ENCODE measurements at regions not wholly inside any gene's neighbourhood (a gene's known extent, or its start where the extent isn't known, plus 50 kb on each side); places are given as distances from the start of the nearest gene placed in this dataset.

- TF ChIP-seq CTCF (IDR thresholded peaks at IDR 0.05; ENCODE audit: low read depth, low read length, missing control alignments), result no peak
- H3K4me3 ChIP-seq (ENCODE audit: low read depth, low read length), result no peak overlapping the region
- DNase-seq (ENCODE audit: low read depth), result no peak
Measured at GRCh38 chr5:118459490-118459889, 528.9 kb downstream of the DTWD2 start.

- H3K4me3 ChIP-seq (ENCODE audit: low read depth, low read length), result no peak overlapping the region
- no peak for TF ChIP-seq CTCF (IDR thresholded peaks at IDR 0.05; ENCODE audit: low read depth, low read length, missing control alignments)
- no peak for DNase-seq (ENCODE audit: low read depth)
Measured at GRCh38 chr5:118456085-118456484, 532.3 kb downstream of the DTWD2 start.

- no peak for TF ChIP-seq CTCF (IDR thresholded peaks at IDR 0.05; ENCODE audit: low read depth, low read length, missing control alignments)
- H3K4me3 ChIP-seq (ENCODE audit: low read depth, low read length), result no peak overlapping the region
- DNase-seq (ENCODE audit: low read depth), result no peak
Measured at GRCh38 chr5:118451697-118452247, 536.6 kb downstream of the DTWD2 start.

- DNase-seq (ENCODE audit: low read depth), result no peak
- no peak overlapping the region for H3K4me3 ChIP-seq (ENCODE audit: low read depth, low read length)
- no peak for TF ChIP-seq CTCF (IDR thresholded peaks at IDR 0.05; ENCODE audit: low read depth, low read length, missing control alignments)
Measured at GRCh38 chr5:118450554-118451332, 537.6 kb downstream of the DTWD2 start.

GRCh38 chr5:118447350-118447749 is 541.0 kb downstream of the DTWD2 start:
- no peak for TF ChIP-seq CTCF (IDR thresholded peaks at IDR 0.05; ENCODE audit: low read depth, low read length, missing control alignments)
- no peak overlapping the region for H3K4me3 ChIP-seq (ENCODE audit: low read depth, low read length)
- DNase-seq (ENCODE audit: low read depth), result no peak

- no peak for TF ChIP-seq CTCF (IDR thresholded peaks at IDR 0.05; ENCODE audit: low read depth, low read length, missing control alignments)
- DNase-seq (ENCODE audit: low read depth), result no peak
- H3K4me3 ChIP-seq (ENCODE audit: low read depth, low read length), result no peak overlapping the region
Measured at GRCh38 chr5:118441956-118442355, 546.4 kb downstream of the DTWD2 start.

GRCh38 chr5:118441034-118441433 is 547.3 kb downstream of the DTWD2 start:
- DNase-seq (ENCODE audit: low read depth), result no peak
- no peak for TF ChIP-seq CTCF (IDR thresholded peaks at IDR 0.05; ENCODE audit: low read depth, low read length, missing control alignments)
- no peak overlapping the region for H3K4me3 ChIP-seq (ENCODE audit: low read depth, low read length)
